T-helper 1 cell treated with Interleukin-12 subunit alpha and Interleukin-12 subunit beta and Interleukin-4 antibody, amounts not matched to agents 30 μg/mL and 1 μg/mL, for 36 hours (primary cell): ENCODE measurements at regions not wholly inside any gene's neighbourhood (a gene's known extent, or its start where the extent isn't known, plus 50 kb on each side); places are given as distances from the start of the nearest gene placed in this dataset.

ENCODE experiments used
- H3K27ac Mint-ChIP-seq: one replicate; pipeline ENCODE4 v1.8.0; 2021; ENCODE audit warnings: mild to moderate bottlenecking, mixed read lengths
- H3K27me3 Mint-ChIP-seq: one replicate; pipeline ENCODE4 v1.8.0; 2021; ENCODE audit warnings: low read depth, mixed read lengths
- H3K36me3 Mint-ChIP-seq: one replicate; pipeline ENCODE4 v1.8.0; 2021; ENCODE audit warnings: low read depth, mixed read lengths
- H3K4me1 Mint-ChIP-seq: one replicate; pipeline ENCODE4 v1.8.0; 2021; ENCODE audit warnings: low read depth, mixed read lengths
- H3K4me3 Mint-ChIP-seq: one replicate; pipeline ENCODE4 v1.8.0; 2021; ENCODE audit warnings: mild to moderate bottlenecking, moderate library complexity, mixed read lengths
- H3K9me3 Mint-ChIP-seq: one replicate; pipeline ENCODE4 v1.8.0; 2021; ENCODE audit warnings: mixed read lengths

- Mint-ChIP-seq H3K36me3 (no peaks in the 10 kb centered on the region), H3K27me3 (peaks cover 42% of the 10 kb centered on the region), H3K27ac (no peak overlapping the region), H3K4me1 (peaks cover 32% of the 10 kb centered on the region), H3K9me3 (no peaks in the 10 kb centered on the region), H3K4me3 (no peak overlapping the region)
Measured at GRCh38 chr11:129281471-129282415, 89.6 kb upstream of the ARHGAP32 start.

- Mint-ChIP-seq H3K27me3 (peaks cover 35% of the 10 kb centered on the region), H3K36me3 (no peaks in the 10 kb centered on the region), H3K4me3 (peak overlapping the region; percentile 83), H3K27ac (peak overlapping the region; percentile 78), H3K9me3 (no peaks in the 10 kb centered on the region), H3K4me1 (peaks cover 32% of the 10 kb centered on the region)
Measured at GRCh38 chr11:129280027-129280811, 88.1 kb upstream of the ARHGAP32 start.

GRCh38 chr11:129279326-129280026 is 87.4 kb upstream of the ARHGAP32 start:
- Mint-ChIP-seq H3K27ac (peak overlapping the region; percentile 78), H3K4me3 (peak overlapping the region; percentile 83)

GRCh38 chr11:129278586-129279319 is 86.6 kb upstream of the ARHGAP32 start:
- no peaks in the 10 kb centered on the region for H3K9me3 Mint-ChIP-seq
- H3K36me3 Mint-ChIP-seq: no peaks in the 10 kb centered on the region
- peak overlapping the region; percentile 79 for H3K4me3 Mint-ChIP-seq
- H3K27me3 Mint-ChIP-seq: peaks cover 36% of the 10 kb centered on the region
- H3K4me1 Mint-ChIP-seq: peaks cover 32% of the 10 kb centered on the region
- peak overlapping the region; percentile 61 for H3K27ac Mint-ChIP-seq

More at GRCh38 chr11:129279326-129280026, 87.4 kb upstream of the ARHGAP32 start:
- H3K27me3 Mint-ChIP-seq: peaks cover 35% of the 10 kb centered on the region
- no peaks in the 10 kb centered on the region for H3K36me3 Mint-ChIP-seq
- H3K9me3 Mint-ChIP-seq: no peaks in the 10 kb centered on the region
- peaks cover 32% of the 10 kb centered on the region for H3K4me1 Mint-ChIP-seq

- Mint-ChIP-seq H3K27ac (no peak overlapping the region), H3K4me1 (peaks cover 20% of the 10 kb centered on the region), H3K36me3 (no peaks in the 10 kb centered on the region), H3K4me3 (no peak overlapping the region), H3K27me3 (peaks cover 44% of the 10 kb centered on the region), H3K9me3 (no peaks in the 10 kb centered on the region)
Measured at GRCh38 chr11:129277198-129277843, 85.2 kb upstream of the ARHGAP32 start.

GRCh38 chr11:129275828-129276227 is 83.7 kb upstream of the ARHGAP32 start:
- Mint-ChIP-seq H3K36me3 (no peaks in the 10 kb centered on the region), H3K4me1 (peaks cover 16% of the 10 kb centered on the region), H3K27me3 (peaks cover 58% of the 10 kb centered on the region), H3K4me3 (no peak overlapping the region), H3K9me3 (no peaks in the 10 kb centered on the region), H3K27ac (no peak overlapping the region)

GRCh38 chr11:129273944-129274711 is 82.0 kb upstream of the ARHGAP32 start:
- Mint-ChIP-seq H3K27ac (no peak overlapping the region), H3K4me3 (no peak overlapping the region), H3K27me3 (peaks cover 55% of the 10 kb centered on the region), H3K36me3 (no peaks in the 10 kb centered on the region), H3K4me1 (peaks cover 5% of the 10 kb centered on the region), H3K9me3 (no peaks in the 10 kb centered on the region)

- Mint-ChIP-seq H3K27me3 (peaks cover 54% of the 10 kb centered on the region), H3K4me3 (no peak overlapping the region), H3K36me3 (no peaks in the 10 kb centered on the region), H3K9me3 (no peaks in the 10 kb centered on the region), H3K4me1 (peaks cover 4% of the 10 kb centered on the region), H3K27ac (no peak overlapping the region)
Measured at GRCh38 chr11:129273322-129273721, 81.2 kb upstream of the ARHGAP32 start.

- Mint-ChIP-seq H3K27ac (no peak overlapping the region), H3K27me3 (peaks cover 34% of the 10 kb centered on the region), H3K4me1 (no peaks in the 10 kb centered on the region), H3K36me3 (no peaks in the 10 kb centered on the region), H3K9me3 (no peaks in the 10 kb centered on the region), H3K4me3 (no peak overlapping the region)
Measured at GRCh38 chr11:129271030-129271429, 78.9 kb upstream of the ARHGAP32 start.

GRCh38 chr11:129270446-129270845 is 78.3 kb upstream of the ARHGAP32 start:
- H3K27me3 Mint-ChIP-seq: peaks cover 33% of the 10 kb centered on the region
- H3K4me1 Mint-ChIP-seq: no peaks in the 10 kb centered on the region
- no peak overlapping the region for H3K27ac Mint-ChIP-seq
- no peaks in the 10 kb centered on the region for H3K9me3 Mint-ChIP-seq
- H3K4me3 Mint-ChIP-seq: no peak overlapping the region
- no peaks in the 10 kb centered on the region for H3K36me3 Mint-ChIP-seq

- Mint-ChIP-seq H3K36me3 (no peaks in the 10 kb centered on the region), H3K4me3 (no peak overlapping the region), H3K9me3 (no peaks in the 10 kb centered on the region), H3K27ac (no peak overlapping the region), H3K27me3 (peaks cover 29% of the 10 kb centered on the region), H3K4me1 (no peaks in the 10 kb centered on the region)
Measured at GRCh38 chr11:129268371-129268770, 76.2 kb upstream of the ARHGAP32 start.

- Mint-ChIP-seq H3K4me3 (no peak overlapping the region), H3K4me1 (no peaks in the 10 kb centered on the region)
Measured at GRCh38 chr11:129267716-129268115, 75.6 kb upstream of the ARHGAP32 start.

GRCh38 chr11:129266536-129266935 is 74.4 kb upstream of the ARHGAP32 start:
- H3K4me3 Mint-ChIP-seq: no peak overlapping the region
- no peaks in the 10 kb centered on the region for H3K36me3 Mint-ChIP-seq
- H3K27me3 Mint-ChIP-seq: peaks cover 13% of the 10 kb centered on the region
- no peak overlapping the region for H3K27ac Mint-ChIP-seq
- H3K9me3 Mint-ChIP-seq: no peaks in the 10 kb centered on the region
- H3K4me1 Mint-ChIP-seq: no peaks in the 10 kb centered on the region

More at GRCh38 chr11:129267716-129268115, 75.6 kb upstream of the ARHGAP32 start:
- H3K27me3 Mint-ChIP-seq: peaks cover 23% of the 10 kb centered on the region
- no peaks in the 10 kb centered on the region for H3K9me3 Mint-ChIP-seq
- H3K36me3 Mint-ChIP-seq: no peaks in the 10 kb centered on the region
- H3K27ac Mint-ChIP-seq: no peak overlapping the region
